HG03354 (cell line): ENCODE measurements at regions not wholly inside any gene's neighbourhood (a gene's known extent, or its start where the extent isn't known, plus 50 kb on each side); places are given as distances from the start of the nearest gene placed in this dataset.

ENCODE experiments used
- ATAC-seq: cut with Tn5 transposase; IDR thresholded peaks from one replicate; pipeline ENCODE4 v1.9.1; 2021; ENCODE audit warnings: mild to moderate bottlenecking; ENCODE audit not compliant: unreplicated experiment, poor library complexity, severe bottlenecking

GRCh38 chr2:2701813-2702212, 370.7 kb upstream of the MYT1L start:
- ATAC-seq: no peak

DNA sequence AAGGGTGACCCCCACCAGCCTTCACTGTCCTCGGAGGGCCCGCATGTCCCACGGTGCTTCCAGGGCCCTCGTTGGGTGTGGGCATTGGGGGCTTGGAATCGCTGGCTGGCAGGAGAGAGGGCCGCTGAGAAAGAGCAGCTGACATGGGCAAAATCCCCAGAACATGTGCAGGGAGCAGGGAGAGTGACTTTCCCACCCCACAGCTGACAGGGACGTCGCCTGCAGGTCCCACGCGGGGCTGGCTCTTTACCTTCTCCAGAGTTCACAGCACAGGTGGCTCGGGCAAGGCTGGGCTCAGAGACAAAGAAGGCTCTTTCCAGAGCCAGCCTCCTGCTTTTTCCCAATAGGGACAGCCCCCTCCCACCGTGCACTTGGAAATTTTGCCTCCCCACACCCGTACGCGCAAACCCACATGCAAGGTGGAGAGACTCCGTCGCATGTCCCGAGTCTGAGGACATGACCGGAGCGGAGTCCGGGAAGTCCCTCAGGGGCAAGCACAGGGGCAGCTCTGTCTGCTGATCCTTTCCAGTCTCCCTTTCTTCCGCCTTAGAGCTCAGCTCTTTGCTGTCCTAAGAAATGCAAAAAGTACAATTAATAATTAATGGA, 370.2 kb upstream of the MYT1L start:
- no peak for ATAC-seq

- no peak for ATAC-seq
Observed at GRCh38 chr2:2699121-2699505, 368.0 kb upstream of the MYT1L start.

- no peak for ATAC-seq
Observed at GRCh38 chr2:2698182-2699120, 367.4 kb upstream of the MYT1L start.

- ATAC-seq: no peak
Observed at GRCh38 chr2:2696733-2697455, 365.8 kb upstream of the MYT1L start.

GRCh38 chr2:2696325-2696724, 365.2 kb upstream of the MYT1L start:
- no peak for ATAC-seq

DNA sequence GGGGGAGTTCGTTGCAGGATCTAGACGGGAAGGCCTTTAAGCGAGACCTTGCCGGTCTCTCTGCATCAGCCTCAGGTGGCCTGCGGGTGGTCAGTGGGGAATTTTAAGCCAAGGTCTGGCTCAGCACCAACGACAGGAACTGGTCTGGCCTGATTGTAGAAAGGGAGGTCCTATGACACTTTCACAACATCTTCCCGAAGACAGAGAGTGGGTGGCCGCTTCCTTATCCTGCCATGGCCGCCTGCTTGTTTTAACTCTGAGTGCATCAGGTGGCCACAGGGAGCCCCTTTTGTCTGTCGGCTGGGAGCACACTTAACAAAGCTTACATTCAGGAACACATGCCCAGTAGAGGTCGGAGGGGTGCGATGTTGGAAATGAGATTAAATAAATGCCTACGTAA, 363.7 kb upstream of the MYT1L start:
- no peak for ATAC-seq

DNA sequence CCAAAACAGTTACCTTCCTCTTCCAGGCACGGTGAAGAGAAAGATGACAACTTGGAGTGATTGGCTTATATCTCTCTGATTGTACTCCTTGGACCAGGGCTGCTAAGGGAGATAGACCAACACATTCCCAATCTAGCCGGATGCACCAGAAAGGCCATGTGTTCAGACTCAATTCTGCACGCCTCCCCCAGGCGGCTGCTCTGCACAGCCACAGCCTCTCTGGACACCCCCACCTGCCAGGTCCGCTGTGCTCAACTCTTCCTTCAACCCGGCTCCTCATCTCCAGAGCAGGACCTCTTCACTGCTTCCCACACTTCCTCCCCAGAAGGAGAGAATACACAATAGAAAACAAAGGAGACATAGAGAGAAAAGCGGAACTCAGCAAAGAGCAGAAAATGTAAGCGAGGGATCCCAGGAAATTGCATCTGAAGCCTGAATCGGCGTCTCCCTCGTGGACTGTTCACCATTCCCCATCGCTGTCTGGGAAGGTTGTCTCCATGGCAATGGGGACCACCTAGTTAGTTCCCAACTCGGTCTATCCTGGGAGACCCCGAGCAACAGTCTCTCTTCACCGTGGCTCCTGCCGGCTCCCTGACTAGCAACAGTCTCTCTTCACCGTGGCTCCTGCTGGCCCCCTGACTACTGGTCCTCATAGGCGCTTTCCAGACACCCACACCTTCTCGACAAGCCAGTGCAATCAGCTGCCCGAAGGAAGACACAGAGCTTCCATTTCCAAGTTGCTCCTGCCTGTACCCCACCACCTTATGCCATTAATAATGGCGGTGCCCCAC, 361.7 kb upstream of the MYT1L start:
- ATAC-seq: no peak

- ATAC-seq: no peak
Observed at GRCh38 chr2:2691419-2691818, 360.3 kb upstream of the MYT1L start.

GRCh38 chr2:2690985-2691384, 359.9 kb upstream of the MYT1L start:
- no peak for ATAC-seq

DNA sequence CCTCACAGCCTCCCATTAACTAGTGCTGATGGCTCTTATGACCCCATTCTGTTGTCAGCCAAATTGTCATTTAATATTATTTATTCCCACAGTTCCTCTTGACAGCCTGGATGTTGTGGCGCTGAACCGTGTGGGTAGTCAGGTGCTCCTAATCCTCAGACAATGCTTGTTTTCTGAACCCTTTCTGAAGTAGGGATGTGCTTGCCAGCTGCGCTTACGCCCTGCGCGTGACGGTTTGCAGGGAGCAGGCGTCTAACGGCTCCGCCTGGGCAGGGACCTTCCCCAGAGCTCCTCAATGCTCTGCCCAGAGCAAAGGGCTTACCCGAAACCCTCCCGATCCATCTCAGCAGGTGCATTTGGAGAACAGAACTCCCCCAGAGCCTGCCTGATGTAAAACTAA, 358.2 kb upstream of the MYT1L start:
- no peak for ATAC-seq

DNA sequence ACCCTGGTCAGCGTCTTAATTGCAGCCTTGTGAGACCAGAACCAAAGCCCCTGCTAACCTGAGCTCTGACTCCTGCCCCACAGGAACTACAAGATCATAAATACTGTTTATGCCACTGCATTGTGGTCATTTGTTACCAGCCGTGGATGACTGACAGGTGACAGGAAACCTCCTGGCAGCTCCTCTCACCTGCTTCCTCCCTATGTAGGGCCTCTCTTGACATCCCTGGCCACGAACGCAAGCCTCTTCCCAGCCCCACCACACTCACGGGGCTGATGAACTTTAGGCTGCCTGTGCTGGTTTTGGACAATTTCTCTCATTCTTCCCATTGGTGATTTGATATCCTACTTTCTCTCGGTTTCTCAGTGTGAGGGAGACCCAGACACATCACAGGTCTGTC, 357.2 kb upstream of the MYT1L start:
- ATAC-seq: no peak

DNA sequence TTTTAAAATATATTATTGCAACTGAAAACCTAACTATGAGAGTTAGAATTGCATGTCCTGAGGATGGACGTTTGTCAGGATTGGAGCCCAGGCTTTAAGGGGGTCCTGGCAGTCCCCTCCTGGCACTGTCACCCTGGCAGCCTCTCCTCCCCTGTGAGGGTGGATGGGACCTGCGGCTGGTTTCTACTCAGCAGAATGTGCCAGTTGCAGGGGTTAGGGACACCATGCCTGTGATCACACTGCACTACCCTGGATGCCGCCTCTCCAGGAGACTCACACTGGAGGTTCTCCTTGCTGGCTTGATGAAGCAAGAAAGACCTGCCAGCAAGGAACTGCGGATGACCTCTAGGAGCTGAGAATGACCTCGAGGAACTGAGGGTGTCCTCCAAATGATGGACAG, 356.7 kb upstream of the MYT1L start:
- no peak for ATAC-seq

- no peak for ATAC-seq
Observed at GRCh38 chr2:2686222-2686621, 355.1 kb upstream of the MYT1L start.

GRCh38 chr2:2683606-2684224, 352.6 kb upstream of the MYT1L start:
- ATAC-seq: no peak

DNA sequence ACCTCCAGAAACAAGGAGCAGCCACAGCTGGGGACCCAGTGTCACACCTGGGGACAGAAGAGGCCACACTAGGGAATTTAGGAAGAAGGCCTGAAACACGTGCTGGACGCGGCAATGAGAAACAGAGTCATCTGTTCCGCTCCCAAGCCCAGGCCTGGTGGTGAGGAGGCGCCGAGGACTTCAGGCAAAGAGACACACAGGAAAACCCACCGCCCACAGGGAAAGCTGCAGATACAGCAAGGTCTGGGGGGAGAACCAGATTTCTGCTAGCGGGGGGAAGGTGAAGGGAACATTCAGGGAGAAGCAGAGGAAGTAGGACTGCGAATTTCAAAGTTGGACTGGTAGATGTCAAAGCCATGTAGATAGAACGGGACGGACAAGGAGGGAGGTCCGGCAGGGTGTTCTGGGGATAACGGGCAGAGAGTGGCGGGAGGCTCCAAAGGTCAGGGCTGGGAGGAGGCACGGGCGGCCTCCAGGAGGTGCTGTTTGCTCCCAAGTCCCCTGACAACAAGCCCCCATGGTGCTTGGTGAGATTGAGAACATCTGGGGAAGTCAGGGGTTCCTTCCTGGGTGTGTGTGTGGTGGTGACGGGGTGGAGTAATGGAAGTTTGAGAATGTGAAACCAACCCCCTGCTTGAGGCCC, 351.7 kb upstream of the MYT1L start:
- ATAC-seq: no peak

DNA sequence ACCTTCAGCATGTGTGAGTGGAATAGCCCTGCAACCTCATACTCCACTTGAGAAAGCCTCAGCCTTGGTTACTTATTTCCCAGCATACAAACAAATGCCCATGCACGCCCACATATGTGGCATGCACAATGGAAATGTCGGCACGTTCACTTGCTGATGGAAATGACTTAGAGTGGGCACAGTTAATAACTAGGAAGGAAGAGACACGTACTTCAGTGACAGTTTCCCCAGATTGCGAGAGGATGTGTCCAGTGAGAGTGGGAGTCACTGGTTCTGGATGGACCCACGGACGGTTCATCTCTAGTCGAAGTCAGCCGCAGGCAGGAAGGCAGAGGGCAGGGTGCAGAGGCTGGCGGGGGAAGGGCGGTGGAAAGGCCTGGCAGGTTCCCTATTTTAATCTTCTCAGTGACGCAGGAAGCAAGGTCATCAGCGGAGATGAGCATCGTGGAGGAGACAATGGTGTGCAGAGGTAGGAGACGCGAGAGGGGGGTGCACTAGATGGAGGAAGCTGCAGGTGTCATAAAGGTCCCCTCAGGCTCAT, 350.7 kb upstream of the MYT1L start:
- no peak for ATAC-seq

DNA sequence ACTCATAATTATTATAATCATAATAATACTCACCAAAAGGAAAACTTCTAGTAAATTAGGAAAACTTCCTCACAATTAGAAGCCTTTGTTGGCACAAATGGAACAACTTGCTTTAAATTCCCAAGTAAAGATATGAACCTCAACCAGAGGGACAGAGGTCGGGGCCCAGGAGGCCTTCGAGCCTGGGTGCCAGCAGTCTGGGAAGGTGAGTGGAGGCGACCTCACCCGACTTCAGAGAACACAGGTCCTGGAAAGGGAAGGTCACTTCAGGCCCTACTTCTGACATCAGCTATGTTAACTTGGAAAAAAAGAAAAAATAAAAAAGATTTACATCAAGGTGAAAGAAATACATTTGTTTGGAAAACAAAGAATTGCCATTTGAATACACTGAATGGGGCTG, 350.0 kb upstream of the MYT1L start:
- no peak for ATAC-seq

DNA sequence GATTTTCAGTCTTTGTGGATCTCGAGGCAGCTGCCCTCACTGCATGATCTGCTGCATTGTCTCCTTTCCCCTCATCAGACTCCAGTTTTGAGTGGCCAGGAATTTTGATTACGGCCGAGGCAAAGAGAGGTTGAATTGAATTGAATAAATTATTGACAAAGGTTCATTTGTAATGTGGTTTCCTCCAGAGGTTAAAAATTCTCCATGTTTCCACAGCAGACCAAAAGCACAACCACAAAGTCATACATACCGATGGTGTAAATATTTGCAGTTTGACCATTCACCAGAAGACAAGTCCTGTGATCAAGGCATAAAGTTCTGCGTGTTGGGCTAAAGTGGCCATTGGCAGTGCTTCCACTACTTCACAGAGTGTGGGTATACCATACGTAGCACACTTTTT, 343.8 kb upstream of the MYT1L start:
- ATAC-seq: no peak
